GM23338 (cell line): ENCODE measurements at regions not wholly inside any gene's neighbourhood (a gene's known extent, or its start where the extent isn't known, plus 50 kb on each side); places are given as distances from the start of the nearest gene placed in this dataset.

Experiments used
- ATAC-seq: fragments of 200-7000 bp; cut with Tn5 transposase; 3 replicates; pipeline ENCODE4 v1.9.1; 2020
- DNase-seq: peaks from one replicate; pipeline ENCODE4 v3.0.0-alpha.2; 2015; ENCODE audit warnings: low spot score
- H2AFZ ChIP-seq: fragments of 200-600 bp; sonication (generic); 2 replicates; pipeline ENCODE4 v1.8.0; 2016; ENCODE audit warnings: antibody characterized with exemption, mild to moderate bottlenecking, moderate library complexity
- H3F3A ChIP-seq: fragments of 200-600 bp; sonication (generic); replicated peaks from 2 replicates; pipeline ENCODE4 v1.8.0; 2017; ENCODE audit warnings: antibody characterized with exemption, mixed run types, low read depth
- H3K27ac ChIP-seq: fragments of 200-600 bp; sonication (generic); 2 replicates; pipeline ENCODE4 v1.6.1; 2016; ENCODE audit warnings: low read depth
- H3K27me3 ChIP-seq: fragments of 200-600 bp; sonication (generic); 2 replicates; pipeline ENCODE4 v1.8.0; 2016; ENCODE audit warnings: mild to moderate bottlenecking, mixed run types, moderate library complexity; ENCODE audit not compliant: insufficient read depth
- H3K36me3 ChIP-seq: fragments of 200-600 bp; sonication (generic); 2 replicates; pipeline ENCODE4 v1.8.0; 2016; ENCODE audit warnings: mild to moderate bottlenecking; ENCODE audit not compliant: insufficient read depth
- H3K4me1 ChIP-seq: fragments of 200-600 bp; sonication (generic); 2 replicates; pipeline ENCODE4 v1.8.0; 2016; ENCODE audit warnings: mild to moderate bottlenecking, moderate library complexity; ENCODE audit not compliant: insufficient read depth
- H3K4me2 ChIP-seq: fragments of 200-600 bp; sonication (generic); 2 replicates; pipeline ENCODE4 v1.7.1; 2017; ENCODE audit warnings: mixed run types
- H3K4me3 ChIP-seq: fragments of 200-600 bp; sonication (generic); 2 replicates; pipeline ENCODE4 v1.6.1; 2016; ENCODE audit warnings: mixed run types
- H3K79me2 ChIP-seq: fragments of 200-600 bp; sonication (generic); replicated peaks from 2 replicates; pipeline ENCODE4 v1.8.0; 2017; ENCODE audit warnings: mild to moderate bottlenecking; ENCODE audit not compliant: insufficient read depth
- H3K9me2 ChIP-seq: fragments of 200-600 bp; sonication (generic); 2 replicates; pipeline ENCODE4 v1.8.0; 2017; ENCODE audit not compliant: insufficient read depth
- H4K20me1 ChIP-seq: fragments of 200-600 bp; sonication (generic); replicated peaks from 2 replicates; pipeline ENCODE4 v1.8.0; 2017; ENCODE audit warnings: mild to moderate bottlenecking; ENCODE audit not compliant: insufficient read depth
- H3K27ac Mint-ChIP-seq: 2 replicates; pipeline ENCODE4 v1.8.0; 2020; ENCODE audit warnings: inconsistent platforms, mild to moderate bottlenecking, moderate library complexity, mixed read lengths
- H3K27me3 Mint-ChIP-seq: 3 replicates; pipeline ENCODE4 v1.8.0; 2022; ENCODE audit warnings: low read depth, mild to moderate bottlenecking, moderate library complexity, mixed read lengths, inconsistent platforms; ENCODE audit not compliant: insufficient read depth, poor library complexity
- H3K36me3 Mint-ChIP-seq: 3 replicates; pipeline ENCODE4 v1.8.0; 2021; ENCODE audit warnings: low read depth, mild to moderate bottlenecking, inconsistent platforms, moderate library complexity, mixed read lengths
- H3K4me1 Mint-ChIP-seq: 3 replicates; pipeline ENCODE4 v1.8.0; 2020; ENCODE audit warnings: mild to moderate bottlenecking, inconsistent platforms, mixed read lengths
- H3K4me3 Mint-ChIP-seq: 3 replicates; pipeline ENCODE4 v1.8.0; 2021; ENCODE audit warnings: moderate library complexity, mild to moderate bottlenecking, inconsistent platforms, mixed read lengths
- H3K9me3 Mint-ChIP-seq: 3 replicates; pipeline ENCODE4 v1.8.0; 2020; ENCODE audit warnings: moderate library complexity, mild to moderate bottlenecking, inconsistent platforms, mixed read lengths
- CREB1 ChIP-seq: fragments of 250-450 bp; sonication (Bioruptor Pico); IDR thresholded peaks from 2 replicates; pipeline ENCODE4 v1.5.0; 2020; ENCODE audit warnings: low read depth, mild to moderate bottlenecking, moderate library complexity
- EZH2 ChIP-seq: fragments of 200-600 bp; sonication (generic); IDR thresholded peaks from one replicate; pipeline ENCODE4 v1.8.0; 2017; ENCODE audit warnings: antibody characterized with exemption, mild to moderate bottlenecking, low read depth; ENCODE audit not compliant: unreplicated experiment
- EZH2phosphoT487 ChIP-seq: fragments of 200-600 bp; sonication (generic); IDR thresholded peaks from one replicate; pipeline ENCODE4 v1.8.1; 2018; ENCODE audit warnings: antibody characterized with exemption; ENCODE audit not compliant: unreplicated experiment
- JUNB ChIP-seq: IDR thresholded peaks from one replicate; pipeline ENCODE4 v1.6.1; 2016; ENCODE audit warnings: antibody characterized with exemption; ENCODE audit not compliant: unreplicated experiment
- NANOG ChIP-seq: IDR thresholded peaks from 2 replicates; pipeline ENCODE4 v1.6.1; 2016; ENCODE audit warnings: antibody characterized with exemption, borderline replicate concordance
- POLR2AphosphoS5 ChIP-seq: IDR thresholded peaks from 2 replicates; pipeline ENCODE4 v1.6.1; 2016; ENCODE audit warnings: antibody characterized with exemption, low read depth
- STAT1 ChIP-seq: IDR thresholded peaks from one replicate; pipeline ENCODE4 v1.6.1; 2016; ENCODE audit warnings: antibody characterized with exemption; ENCODE audit not compliant: unreplicated experiment
- ZNF114 ChIP-seq: fragments of 250-450 bp; sonication (Bioruptor Pico); IDR thresholded peaks from 2 replicates; pipeline ENCODE4 v1.5.0; 2020; ENCODE audit warnings: mild to moderate bottlenecking, moderate library complexity
- ZNF331 ChIP-seq: fragments of 250-450 bp; sonication (Bioruptor Pico); IDR thresholded peaks from 2 replicates; pipeline ENCODE4 v1.5.0; 2020; ENCODE audit warnings: low read depth, mild to moderate bottlenecking, moderate library complexity
- TF ChIP-seq, protein P1 (sequence below): IDR thresholded peaks from 2 replicates; pipeline ENCODE4 v1.6.1; 2016; ENCODE audit warnings: antibody characterized with exemption
- TF ChIP-seq, protein P2 (sequence below): IDR thresholded peaks from one replicate; pipeline ENCODE4 v1.6.1; 2018; ENCODE audit warnings: antibody characterized with exemption; ENCODE audit not compliant: unreplicated experiment
- TF ChIP-seq, protein P3 (sequence below), 2 experiments: fragments of 200-600 bp in 1 of 2; sonication (generic) in 1 of 2; conservative IDR thresholded peaks; 2 replicates each; pipeline versions ENCODE4 v1.5.1 to v1.6.1; 2016 to 2017; ENCODE audit warnings: antibody characterized with exemption in 2 of 2, low read depth in 2 of 2, mild to moderate bottlenecking in 2 of 2, moderate library complexity in 1 of 2
- TF ChIP-seq, protein P4 (sequence below): fragments of 250-450 bp; sonication (Bioruptor Pico); IDR thresholded peaks from 2 replicates; pipeline ENCODE4 v1.5.0; 2020; ENCODE audit warnings: mild to moderate bottlenecking, moderate library complexity

DNA sequence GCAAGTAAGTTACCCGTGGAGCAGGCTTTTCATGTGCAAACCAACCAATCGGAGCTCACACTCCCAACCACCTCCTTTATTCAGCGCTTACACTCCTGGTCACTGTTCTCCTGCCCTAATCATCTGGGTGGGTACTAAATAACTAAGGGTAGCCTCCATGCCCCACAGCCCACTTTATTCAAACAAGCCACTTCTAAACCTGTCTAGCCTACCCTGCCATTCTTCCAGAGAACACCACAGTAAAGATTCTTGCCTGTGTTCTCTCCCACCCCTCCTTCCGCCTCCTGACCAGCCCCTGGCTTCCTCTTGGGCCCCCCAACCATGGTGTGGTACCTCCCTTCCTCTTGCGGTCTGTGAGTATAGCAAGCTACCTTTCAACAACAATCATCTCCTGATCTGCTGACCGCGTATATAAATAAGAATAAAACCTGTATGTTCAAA, 581.9 kb downstream of the VRK1 start:
- Histone ChIP-seq H3K27ac (no peak overlapping the region), H3K79me2 (no peaks in the 10 kb centered on the region), H3K4me2 (peak overlapping the region; percentile 18; the same call in 1 of the 2 replicates), H2AFZ (peak overlapping the region; percentile 73; the same call in 1 of the 2 replicates), H3K4me3 (no peak overlapping the region), H3K9me2 (peaks cover 5% of the 10 kb centered on the region; the same call in 1 of the 2 replicates), H3F3A (no peaks in the 10 kb centered on the region), H3K36me3 (no peaks in the 10 kb centered on the region), H3K27me3 (no peaks in the 10 kb centered on the region; the same call in 1 of the 2 replicates), H4K20me1 (no peaks in the 10 kb centered on the region), H3K4me1 (peaks cover 44% of the 10 kb centered on the region)
- ATAC-seq (peak; percentile 90), DNase-seq (peak; percentile 45)
- H3K4me1 Mint-ChIP-seq = peaks cover 43% of the 10 kb centered on the region
- H3K36me3 Mint-ChIP-seq = no peaks in the 10 kb centered on the region
- H3K27ac Mint-ChIP-seq = peak overlapping the region; percentile 16; the same call in 1 of the 2 replicates
- H3K9me3 Mint-ChIP-seq = no peaks in the 10 kb centered on the region
- TF ChIP-seq ZNF331 (CRISPR knock-in tag) = no peak
- no peak for TF ChIP-seq EZH2
- TF ChIP-seq, protein P1, sequence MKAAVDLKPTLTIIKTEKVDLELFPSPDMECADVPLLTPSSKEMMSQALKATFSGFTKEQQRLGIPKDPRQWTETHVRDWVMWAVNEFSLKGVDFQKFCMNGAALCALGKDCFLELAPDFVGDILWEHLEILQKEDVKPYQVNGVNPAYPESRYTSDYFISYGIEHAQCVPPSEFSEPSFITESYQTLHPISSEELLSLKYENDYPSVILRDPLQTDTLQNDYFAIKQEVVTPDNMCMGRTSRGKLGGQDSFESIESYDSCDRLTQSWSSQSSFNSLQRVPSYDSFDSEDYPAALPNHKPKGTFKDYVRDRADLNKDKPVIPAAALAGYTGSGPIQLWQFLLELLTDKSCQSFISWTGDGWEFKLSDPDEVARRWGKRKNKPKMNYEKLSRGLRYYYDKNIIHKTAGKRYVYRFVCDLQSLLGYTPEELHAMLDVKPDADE = no peak
- TF ChIP-seq, protein P2, sequence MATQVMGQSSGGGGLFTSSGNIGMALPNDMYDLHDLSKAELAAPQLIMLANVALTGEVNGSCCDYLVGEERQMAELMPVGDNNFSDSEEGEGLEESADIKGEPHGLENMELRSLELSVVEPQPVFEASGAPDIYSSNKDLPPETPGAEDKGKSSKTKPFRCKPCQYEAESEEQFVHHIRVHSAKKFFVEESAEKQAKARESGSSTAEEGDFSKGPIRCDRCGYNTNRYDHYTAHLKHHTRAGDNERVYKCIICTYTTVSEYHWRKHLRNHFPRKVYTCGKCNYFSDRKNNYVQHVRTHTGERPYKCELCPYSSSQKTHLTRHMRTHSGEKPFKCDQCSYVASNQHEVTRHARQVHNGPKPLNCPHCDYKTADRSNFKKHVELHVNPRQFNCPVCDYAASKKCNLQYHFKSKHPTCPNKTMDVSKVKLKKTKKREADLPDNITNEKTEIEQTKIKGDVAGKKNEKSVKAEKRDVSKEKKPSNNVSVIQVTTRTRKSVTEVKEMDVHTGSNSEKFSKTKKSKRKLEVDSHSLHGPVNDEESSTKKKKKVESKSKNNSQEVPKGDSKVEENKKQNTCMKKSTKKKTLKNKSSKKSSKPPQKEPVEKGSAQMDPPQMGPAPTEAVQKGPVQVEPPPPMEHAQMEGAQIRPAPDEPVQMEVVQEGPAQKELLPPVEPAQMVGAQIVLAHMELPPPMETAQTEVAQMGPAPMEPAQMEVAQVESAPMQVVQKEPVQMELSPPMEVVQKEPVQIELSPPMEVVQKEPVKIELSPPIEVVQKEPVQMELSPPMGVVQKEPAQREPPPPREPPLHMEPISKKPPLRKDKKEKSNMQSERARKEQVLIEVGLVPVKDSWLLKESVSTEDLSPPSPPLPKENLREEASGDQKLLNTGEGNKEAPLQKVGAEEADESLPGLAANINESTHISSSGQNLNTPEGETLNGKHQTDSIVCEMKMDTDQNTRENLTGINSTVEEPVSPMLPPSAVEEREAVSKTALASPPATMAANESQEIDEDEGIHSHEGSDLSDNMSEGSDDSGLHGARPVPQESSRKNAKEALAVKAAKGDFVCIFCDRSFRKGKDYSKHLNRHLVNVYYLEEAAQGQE = no peak
- no peak for TF ChIP-seq CREB1
- TF ChIP-seq, protein P3, sequence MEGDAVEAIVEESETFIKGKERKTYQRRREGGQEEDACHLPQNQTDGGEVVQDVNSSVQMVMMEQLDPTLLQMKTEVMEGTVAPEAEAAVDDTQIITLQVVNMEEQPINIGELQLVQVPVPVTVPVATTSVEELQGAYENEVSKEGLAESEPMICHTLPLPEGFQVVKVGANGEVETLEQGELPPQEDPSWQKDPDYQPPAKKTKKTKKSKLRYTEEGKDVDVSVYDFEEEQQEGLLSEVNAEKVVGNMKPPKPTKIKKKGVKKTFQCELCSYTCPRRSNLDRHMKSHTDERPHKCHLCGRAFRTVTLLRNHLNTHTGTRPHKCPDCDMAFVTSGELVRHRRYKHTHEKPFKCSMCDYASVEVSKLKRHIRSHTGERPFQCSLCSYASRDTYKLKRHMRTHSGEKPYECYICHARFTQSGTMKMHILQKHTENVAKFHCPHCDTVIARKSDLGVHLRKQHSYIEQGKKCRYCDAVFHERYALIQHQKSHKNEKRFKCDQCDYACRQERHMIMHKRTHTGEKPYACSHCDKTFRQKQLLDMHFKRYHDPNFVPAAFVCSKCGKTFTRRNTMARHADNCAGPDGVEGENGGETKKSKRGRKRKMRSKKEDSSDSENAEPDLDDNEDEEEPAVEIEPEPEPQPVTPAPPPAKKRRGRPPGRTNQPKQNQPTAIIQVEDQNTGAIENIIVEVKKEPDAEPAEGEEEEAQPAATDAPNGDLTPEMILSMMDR (conservative IDR thresholded peaks at IDR 0.05; ENCODE audit: low read depth in 2 of 2) = no peak
- no peak for TF ChIP-seq STAT1
- no peak for TF ChIP-seq EZH2phosphoT487
- TF ChIP-seq, protein P4, sequence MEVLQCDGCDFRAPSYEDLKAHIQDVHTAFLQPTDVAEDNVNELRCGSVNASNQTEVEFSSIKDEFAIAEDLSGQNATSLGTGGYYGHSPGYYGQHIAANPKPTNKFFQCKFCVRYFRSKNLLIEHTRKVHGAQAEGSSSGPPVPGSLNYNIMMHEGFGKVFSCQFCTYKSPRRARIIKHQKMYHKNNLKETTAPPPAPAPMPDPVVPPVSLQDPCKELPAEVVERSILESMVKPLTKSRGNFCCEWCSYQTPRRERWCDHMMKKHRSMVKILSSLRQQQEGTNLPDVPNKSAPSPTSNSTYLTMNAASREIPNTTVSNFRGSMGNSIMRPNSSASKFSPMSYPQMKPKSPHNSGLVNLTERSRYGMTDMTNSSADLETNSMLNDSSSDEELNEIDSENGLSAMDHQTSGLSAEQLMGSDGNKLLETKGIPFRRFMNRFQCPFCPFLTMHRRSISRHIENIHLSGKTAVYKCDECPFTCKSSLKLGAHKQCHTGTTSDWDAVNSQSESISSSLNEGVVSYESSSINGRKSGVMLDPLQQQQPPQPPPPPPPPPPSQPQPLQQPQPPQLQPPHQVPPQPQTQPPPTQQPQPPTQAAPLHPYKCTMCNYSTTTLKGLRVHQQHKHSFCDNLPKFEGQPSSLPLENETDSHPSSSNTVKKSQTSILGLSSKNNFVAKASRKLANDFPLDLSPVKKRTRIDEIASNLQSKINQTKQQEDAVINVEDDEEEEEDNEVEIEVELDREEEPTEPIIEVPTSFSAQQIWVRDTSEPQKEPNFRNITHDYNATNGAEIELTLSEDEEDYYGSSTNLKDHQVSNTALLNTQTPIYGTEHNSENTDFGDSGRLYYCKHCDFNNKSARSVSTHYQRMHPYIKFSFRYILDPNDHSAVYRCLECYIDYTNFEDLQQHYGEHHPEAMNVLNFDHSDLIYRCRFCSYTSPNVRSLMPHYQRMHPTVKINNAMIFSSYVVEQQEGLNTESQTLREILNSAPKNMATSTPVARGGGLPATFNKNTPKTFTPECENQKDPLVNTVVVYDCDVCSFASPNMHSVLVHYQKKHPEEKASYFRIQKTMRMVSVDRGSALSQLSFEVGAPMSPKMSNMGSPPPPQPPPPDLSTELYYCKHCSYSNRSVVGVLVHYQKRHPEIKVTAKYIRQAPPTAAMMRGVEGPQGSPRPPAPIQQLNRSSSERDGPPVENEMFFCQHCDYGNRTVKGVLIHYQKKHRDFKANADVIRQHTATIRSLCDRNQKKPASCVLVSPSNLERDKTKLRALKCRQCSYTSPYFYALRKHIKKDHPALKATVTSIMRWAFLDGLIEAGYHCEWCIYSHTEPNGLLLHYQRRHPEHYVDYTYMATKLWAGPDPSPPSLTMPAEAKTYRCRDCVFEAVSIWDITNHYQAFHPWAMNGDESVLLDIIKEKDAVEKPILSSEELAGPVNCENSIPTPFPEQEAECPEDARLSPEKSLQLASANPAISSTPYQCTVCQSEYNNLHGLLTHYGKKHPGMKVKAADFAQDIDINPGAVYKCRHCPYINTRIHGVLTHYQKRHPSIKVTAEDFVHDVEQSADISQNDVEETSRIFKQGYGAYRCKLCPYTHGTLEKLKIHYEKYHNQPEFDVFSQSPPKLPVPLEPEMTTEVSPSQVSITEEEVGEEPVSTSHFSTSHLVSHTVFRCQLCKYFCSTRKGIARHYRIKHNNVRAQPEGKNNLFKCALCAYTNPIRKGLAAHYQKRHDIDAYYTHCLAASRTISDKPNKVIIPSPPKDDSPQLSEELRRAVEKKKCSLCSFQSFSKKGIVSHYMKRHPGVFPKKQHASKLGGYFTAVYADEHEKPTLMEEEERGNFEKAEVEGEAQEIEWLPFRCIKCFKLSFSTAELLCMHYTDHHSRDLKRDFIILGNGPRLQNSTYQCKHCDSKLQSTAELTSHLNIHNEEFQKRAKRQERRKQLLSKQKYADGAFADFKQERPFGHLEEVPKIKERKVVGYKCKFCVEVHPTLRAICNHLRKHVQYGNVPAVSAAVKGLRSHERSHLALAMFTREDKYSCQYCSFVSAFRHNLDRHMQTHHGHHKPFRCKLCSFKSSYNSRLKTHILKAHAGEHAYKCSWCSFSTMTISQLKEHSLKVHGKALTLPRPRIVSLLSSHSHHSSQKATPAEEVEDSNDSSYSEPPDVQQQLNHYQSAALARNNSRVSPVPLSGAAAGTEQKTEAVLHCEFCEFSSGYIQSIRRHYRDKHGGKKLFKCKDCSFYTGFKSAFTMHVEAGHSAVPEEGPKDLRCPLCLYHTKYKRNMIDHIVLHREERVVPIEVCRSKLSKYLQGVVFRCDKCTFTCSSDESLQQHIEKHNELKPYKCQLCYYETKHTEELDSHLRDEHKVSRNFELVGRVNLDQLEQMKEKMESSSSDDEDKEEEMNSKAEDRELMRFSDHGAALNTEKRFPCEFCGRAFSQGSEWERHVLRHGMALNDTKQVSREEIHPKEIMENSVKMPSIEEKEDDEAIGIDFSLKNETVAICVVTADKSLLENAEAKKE = no peak
- TF ChIP-seq POLR2AphosphoS5 = no peak
- no peak for TF ChIP-seq JUNB
- TF ChIP-seq ZNF114 (CRISPR knock-in tag) = no peak
- no peak for TF ChIP-seq NANOG
- peaks cover 10% of the 10 kb centered on the region for H3K27me3 Mint-ChIP-seq
- H3K4me3 Mint-ChIP-seq = peak overlapping the region; percentile 25; the same call in 1 of the 3 replicates
